GM12875 (cell line): ENCODE measurements at regions not wholly inside any gene's neighbourhood (a gene's known extent, or its start where the extent isn't known, plus 50 kb on each side); places are given as distances from the start of the nearest gene placed in this dataset.

Experiments
- H3K4me3 ChIP-seq: one replicate; pipeline ENCODE4 v1.5.1; 2011; ENCODE audit warnings: low read depth, low read length, control low read depth
- CTCF ChIP-seq: IDR thresholded peaks from 2 replicates; pipeline ENCODE4 v1.5.1; 2011; ENCODE audit warnings: low read depth, mild to moderate bottlenecking, control low read depth, inconsistent platforms, low read length, moderate library complexity, borderline replicate concordance; ENCODE audit not compliant: insufficient read depth

GRCh38 chr6:167576050-167576741, 250.5 kb upstream of the AFDN start:
- H3K4me3 ChIP-seq: no peak overlapping the region
- TF ChIP-seq CTCF: no peak

GRCh38 chr6:167576828-167577503, 249.7 kb upstream of the AFDN start:
- TF ChIP-seq CTCF: no peak
- H3K4me3 ChIP-seq: no peak overlapping the region

- H3K4me3 ChIP-seq: no peak overlapping the region
- TF ChIP-seq CTCF: no peak
Observed at GRCh38 chr6:167577891-167578361, 248.8 kb upstream of the AFDN start.

GRCh38 chr6:167578371-167578901, 248.3 kb upstream of the AFDN start:
- TF ChIP-seq CTCF: no peak
- H3K4me3 ChIP-seq: no peak overlapping the region

- no peak for TF ChIP-seq CTCF
- H3K4me3 ChIP-seq: no peak overlapping the region
Observed at GRCh38 chr6:167579806-167580618, 246.7 kb upstream of the AFDN start.

GRCh38 chr6:167580619-167580911, 246.1 kb upstream of the AFDN start:
- no peak for TF ChIP-seq CTCF

GRCh38 chr6:167581637-167582036, 245.1 kb upstream of the AFDN start:
- TF ChIP-seq CTCF: no peak
- H3K4me3 ChIP-seq: no peak overlapping the region

More at GRCh38 chr6:167580619-167580911, 246.1 kb upstream of the AFDN start:
- H3K4me3 ChIP-seq: no peak overlapping the region
